ENCODE measurements at regions not wholly inside any gene's neighbourhood (a gene's known extent, or its start where the extent isn't known, plus 50 kb on each side); places are given as distances from the start of the nearest gene placed in this dataset.
A peak's percentile ranks its signal among the peaks of the same experiment; 100 is the strongest.

- DNase-seq (ENCODE audit: low spot score): no peak
- no peaks in the 10 kb centered on the region for H3K36me3 Mint-ChIP-seq (ENCODE audit: low read depth, unreplicated experiment)
- H3K4me1 Mint-ChIP-seq (ENCODE audit: unreplicated experiment): peaks cover 12% of the 10 kb centered on the region
- peak overlapping the region; percentile 55 for H3K27ac Mint-ChIP-seq (ENCODE audit: unreplicated experiment)
- H3K9me3 Mint-ChIP-seq (ENCODE audit: unreplicated experiment): no peaks in the 10 kb centered on the region
- TF ChIP-seq CTCF (IDR thresholded peaks at IDR 0.05; ENCODE audit: unreplicated experiment): no peak
- no peaks in the 10 kb centered on the region for H3K27me3 Mint-ChIP-seq (ENCODE audit: unreplicated experiment)
- no peak overlapping the region for H3K4me3 Mint-ChIP-seq (ENCODE audit: unreplicated experiment)
Observed at GRCh38 chr4:89657931-89658700, 178.8 kb downstream of the SNCA start.

- Mint-ChIP-seq H3K27me3 (ENCODE audit: unreplicated experiment) (no peaks in the 10 kb centered on the region), H3K4me1 (ENCODE audit: unreplicated experiment) (no peaks in the 10 kb centered on the region), H3K9me3 (ENCODE audit: unreplicated experiment) (no peaks in the 10 kb centered on the region), H3K36me3 (ENCODE audit: low read depth, unreplicated experiment) (no peaks in the 10 kb centered on the region), H3K27ac (ENCODE audit: unreplicated experiment) (no peak overlapping the region), H3K4me3 (ENCODE audit: unreplicated experiment) (no peak overlapping the region)
- TF ChIP-seq CTCF (IDR thresholded peaks at IDR 0.05; ENCODE audit: unreplicated experiment): no peak
- no peak for DNase-seq (ENCODE audit: low spot score)
Observed at GRCh38 chr4:89653012-89653411, 183.9 kb downstream of the SNCA start.

- Mint-ChIP-seq H3K27ac (ENCODE audit: unreplicated experiment) (no peak overlapping the region), H3K27me3 (ENCODE audit: unreplicated experiment) (peaks cover 3% of the 10 kb centered on the region), H3K4me3 (ENCODE audit: unreplicated experiment) (no peak overlapping the region), H3K4me1 (ENCODE audit: unreplicated experiment) (no peaks in the 10 kb centered on the region), H3K36me3 (ENCODE audit: low read depth, unreplicated experiment) (no peaks in the 10 kb centered on the region), H3K9me3 (ENCODE audit: unreplicated experiment) (no peaks in the 10 kb centered on the region)
- no peak for DNase-seq (ENCODE audit: low spot score)
- no peak for TF ChIP-seq CTCF (IDR thresholded peaks at IDR 0.05; ENCODE audit: unreplicated experiment)
Observed at GRCh38 chr4:89645482-89645881, 191.5 kb downstream of the SNCA start.

GRCh38 chr4:89641367-89641687 lies 195.6 kb downstream of the SNCA start:
- peak; percentile 4 for TF ChIP-seq CTCF (IDR thresholded peaks at IDR 0.05; ENCODE audit: unreplicated experiment)
- H3K4me3 Mint-ChIP-seq (ENCODE audit: unreplicated experiment): no peak overlapping the region
- H3K27me3 Mint-ChIP-seq (ENCODE audit: unreplicated experiment): peaks cover 3% of the 10 kb centered on the region
- H3K36me3 Mint-ChIP-seq (ENCODE audit: low read depth, unreplicated experiment): no peaks in the 10 kb centered on the region
- H3K27ac Mint-ChIP-seq (ENCODE audit: unreplicated experiment): no peak overlapping the region
- DNase-seq (ENCODE audit: low spot score): no peak
- H3K4me1 Mint-ChIP-seq (ENCODE audit: unreplicated experiment): no peaks in the 10 kb centered on the region
- H3K9me3 Mint-ChIP-seq (ENCODE audit: unreplicated experiment): no peaks in the 10 kb centered on the region

GRCh38 chr4:89640620-89641366 lies 196.2 kb downstream of the SNCA start:
- Mint-ChIP-seq H3K27ac (ENCODE audit: unreplicated experiment) (no peak overlapping the region), H3K4me3 (ENCODE audit: unreplicated experiment) (no peak overlapping the region), H3K36me3 (ENCODE audit: low read depth, unreplicated experiment) (no peaks in the 10 kb centered on the region), H3K27me3 (ENCODE audit: unreplicated experiment) (peaks cover 3% of the 10 kb centered on the region), H3K4me1 (ENCODE audit: unreplicated experiment) (no peaks in the 10 kb centered on the region), H3K9me3 (ENCODE audit: unreplicated experiment) (no peaks in the 10 kb centered on the region)
- DNase-seq (ENCODE audit: low spot score): peak; percentile 70
- peak; percentile 64 for TF ChIP-seq CTCF (IDR thresholded peaks at IDR 0.05; ENCODE audit: unreplicated experiment)
